ENCODE measurements at regions not wholly inside any gene's neighbourhood (a gene's known extent, or its start where the extent isn't known, plus 50 kb on each side); places are given as distances from the start of the nearest gene placed in this dataset.

- H3K27me3 Mint-ChIP-seq (ENCODE audit: unreplicated experiment) = no peaks in the 10 kb centered on the region
- no peaks in the 10 kb centered on the region for H3K36me3 Mint-ChIP-seq (ENCODE audit: unreplicated experiment)
- H3K27ac Mint-ChIP-seq (ENCODE audit: unreplicated experiment) = no peak overlapping the region
- TF ChIP-seq CTCF (IDR thresholded peaks at IDR 0.05; ENCODE audit: partially characterized antibody, unreplicated experiment) = no peak
- no peak overlapping the region for H3K4me3 Mint-ChIP-seq (ENCODE audit: unreplicated experiment)
- no peak for DNase-seq
- H3K9me3 Mint-ChIP-seq (ENCODE audit: unreplicated experiment) = no peaks in the 10 kb centered on the region
- H3K4me1 Mint-ChIP-seq (ENCODE audit: low read depth, unreplicated experiment) = no peaks in the 10 kb centered on the region
Measured at GRCh38 chr6:77403424-77403823, 59.9 kb downstream of the HTR1B start.

- H3K27ac Mint-ChIP-seq (ENCODE audit: unreplicated experiment) = no peak overlapping the region
- no peak for DNase-seq
- no peak for TF ChIP-seq CTCF (IDR thresholded peaks at IDR 0.05; ENCODE audit: partially characterized antibody, unreplicated experiment)
- no peak overlapping the region for H3K4me3 Mint-ChIP-seq (ENCODE audit: unreplicated experiment)
- H3K9me3 Mint-ChIP-seq (ENCODE audit: unreplicated experiment) = peaks cover 3% of the 10 kb centered on the region
- H3K4me1 Mint-ChIP-seq (ENCODE audit: low read depth, unreplicated experiment) = no peaks in the 10 kb centered on the region
- peaks cover 2% of the 10 kb centered on the region for H3K27me3 Mint-ChIP-seq (ENCODE audit: unreplicated experiment)
- no peaks in the 10 kb centered on the region for H3K36me3 Mint-ChIP-seq (ENCODE audit: unreplicated experiment)
Measured at GRCh38 chr6:77401231-77401630, 62.1 kb downstream of the HTR1B start.

DNA sequence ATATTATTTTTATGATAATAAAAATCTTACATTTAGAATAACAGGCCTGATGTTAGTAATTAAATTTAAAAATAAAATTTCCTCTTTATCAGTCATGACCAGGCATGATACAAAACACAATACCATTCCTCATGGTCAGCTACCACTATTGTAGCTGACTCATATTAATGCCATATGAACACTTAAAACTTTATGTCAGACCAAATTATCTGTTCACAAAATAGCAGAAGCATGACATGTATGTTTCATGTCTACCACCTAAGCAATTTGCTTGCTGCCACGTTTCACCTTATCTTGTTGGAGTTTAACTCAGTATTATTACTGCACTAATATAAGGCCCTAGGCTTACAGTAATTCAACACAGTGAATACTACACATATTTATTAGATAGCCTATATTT, 65.7 kb downstream of the HTR1B start:
- no peaks in the 10 kb centered on the region for H3K36me3 Mint-ChIP-seq (ENCODE audit: unreplicated experiment)
- no peak overlapping the region for H3K27ac Mint-ChIP-seq (ENCODE audit: unreplicated experiment)
- H3K4me1 Mint-ChIP-seq (ENCODE audit: low read depth, unreplicated experiment) = no peaks in the 10 kb centered on the region
- peaks cover 3% of the 10 kb centered on the region for H3K9me3 Mint-ChIP-seq (ENCODE audit: unreplicated experiment)
- DNase-seq = no peak
- peaks cover 2% of the 10 kb centered on the region for H3K27me3 Mint-ChIP-seq (ENCODE audit: unreplicated experiment)
- no peak overlapping the region for H3K4me3 Mint-ChIP-seq (ENCODE audit: unreplicated experiment)
- TF ChIP-seq CTCF (IDR thresholded peaks at IDR 0.05; ENCODE audit: partially characterized antibody, unreplicated experiment) = no peak

- Mint-ChIP-seq H3K27me3 (ENCODE audit: unreplicated experiment) (no peaks in the 10 kb centered on the region), H3K9me3 (ENCODE audit: unreplicated experiment) (no peaks in the 10 kb centered on the region), H3K27ac (ENCODE audit: unreplicated experiment) (no peak overlapping the region), H3K36me3 (ENCODE audit: unreplicated experiment) (no peaks in the 10 kb centered on the region), H3K4me1 (ENCODE audit: low read depth, unreplicated experiment) (no peaks in the 10 kb centered on the region), H3K4me3 (ENCODE audit: unreplicated experiment) (no peak overlapping the region)
- no peak for TF ChIP-seq CTCF (IDR thresholded peaks at IDR 0.05; ENCODE audit: partially characterized antibody, unreplicated experiment)
- DNase-seq = no peak
Measured at GRCh38 chr6:77389402-77389801, 73.9 kb downstream of the HTR1B start.

DNA sequence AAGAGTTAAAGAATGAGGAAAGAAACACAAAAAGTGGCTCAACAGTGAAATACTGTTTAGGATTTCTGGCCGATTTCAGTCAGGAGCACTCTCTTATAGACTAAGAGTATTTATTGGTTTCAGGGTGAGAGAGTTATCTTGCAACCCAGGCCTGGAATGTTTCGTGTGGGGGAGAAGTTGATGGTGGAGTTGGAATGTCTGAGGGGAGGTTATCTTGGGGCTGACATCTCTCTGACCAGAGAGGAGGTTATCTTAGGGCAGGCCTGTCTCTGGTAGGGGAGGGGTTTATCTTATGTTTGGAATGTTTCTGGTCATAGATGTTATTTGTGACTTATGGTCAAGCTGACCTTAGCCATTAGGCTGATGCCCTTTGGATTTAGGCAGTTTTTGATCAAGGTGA, 80.3 kb downstream of the HTR1B start:
- H3K4me1 Mint-ChIP-seq (ENCODE audit: low read depth, unreplicated experiment) = no peaks in the 10 kb centered on the region
- no peaks in the 10 kb centered on the region for H3K9me3 Mint-ChIP-seq (ENCODE audit: unreplicated experiment)
- H3K27me3 Mint-ChIP-seq (ENCODE audit: unreplicated experiment) = no peaks in the 10 kb centered on the region
- no peak overlapping the region for H3K4me3 Mint-ChIP-seq (ENCODE audit: unreplicated experiment)
- no peak overlapping the region for H3K27ac Mint-ChIP-seq (ENCODE audit: unreplicated experiment)
- no peak for DNase-seq
- peaks cover 3% of the 10 kb centered on the region for H3K36me3 Mint-ChIP-seq (ENCODE audit: unreplicated experiment)
- no peak for TF ChIP-seq CTCF (IDR thresholded peaks at IDR 0.05; ENCODE audit: partially characterized antibody, unreplicated experiment)
